Esophagus squamous epithelium (tissue), 5 donors: ENCODE measurements at regions not wholly inside any gene's neighbourhood (a gene's known extent, or its start where the extent isn't known, plus 50 kb on each side); places are given as distances from the start of the nearest gene placed in this dataset.
A peak's percentile ranks its signal among the peaks of the same experiment; 100 is the strongest.

Experiments
- DNase-seq: peaks from one replicate; lab custom pipeline; 2025; lab: John Stamatoyannopoulos, UW
- H3K27ac ChIP-seq, 4 donors: fragments of 200-600 bp; sonication (generic); one replicate each; pipeline ENCODE4 v1.5.1; 2016 to 2019; ENCODE audit warnings: mild to moderate bottlenecking in 1 of 4
- H3K27me3 ChIP-seq, 4 donors: fragments of 200-600 bp; sonication (generic); 1 replicate in 3 of 4; 2 replicates in 1 of 4; pipeline versions ENCODE4 v1.5.1 to v1.6.0; 2017 to 2021; ENCODE audit warnings: antibody characterized with exemption in 1 of 4
- H3K36me3 ChIP-seq, 3 donors: fragments of 200-600 bp; sonication (generic); one replicate each; pipeline ENCODE4 v1.5.1; 2016 to 2019
- H3K4me1 ChIP-seq, 3 donors: fragments of 200-600 bp; sonication (generic); one replicate each; pipeline ENCODE4 v1.5.1; 2017 to 2019
- H3K4me3 ChIP-seq, 4 donors: fragments of 200-600 bp; sonication (generic); 1 replicate in 3 of 4; 2 replicates in 1 of 4; pipeline ENCODE4 v1.5.1; 2016 to 2019; ENCODE audit warnings: mild to moderate bottlenecking in 2 of 4, moderate library complexity in 1 of 4
- H3K9me3 ChIP-seq, 3 donors: fragments of 200-600 bp; sonication (generic); one replicate each; pipeline ENCODE4 v1.5.1; 2016 to 2019
- POLR2A ChIP-seq, 4 donors: fragments of 450-650 bp; IDR thresholded peaks; one replicate each; pipeline ENCODE4 v1.6.1; 2017; ENCODE audit warnings: antibody characterized with exemption in 4 of 4, mild to moderate bottlenecking in 4 of 4, moderate library complexity in 3 of 4
- WGBS, 2 donors: methylation state at CpG; one replicate each; pipeline ENCODE4 v1.1.5; 2018; 5-methylcytosine and 5-hydroxymethylcytosine counted together
- intact Hi-C: fragments of 100-400 bp; cut with DNase I; formaldehyde crosslinking; loops from one replicate; pipeline ENCODE4 v1.15.0; 2022
- TF ChIP-seq, protein P1 (sequence below), 6 experiments: fragments of 450-650 bp in 4 of 6; fragments of 200-600 bp in 2 of 6; sonication (generic) in 2 of 6; IDR thresholded peaks; one replicate each; pipeline ENCODE4 v1.5.1; 2016 to 2019; ENCODE audit warnings: antibody characterized with exemption in 6 of 6, mild to moderate bottlenecking in 4 of 6, moderate library complexity in 4 of 6
- donor health status: DM: yes; HTN: yes; CAD: no.

DNA sequence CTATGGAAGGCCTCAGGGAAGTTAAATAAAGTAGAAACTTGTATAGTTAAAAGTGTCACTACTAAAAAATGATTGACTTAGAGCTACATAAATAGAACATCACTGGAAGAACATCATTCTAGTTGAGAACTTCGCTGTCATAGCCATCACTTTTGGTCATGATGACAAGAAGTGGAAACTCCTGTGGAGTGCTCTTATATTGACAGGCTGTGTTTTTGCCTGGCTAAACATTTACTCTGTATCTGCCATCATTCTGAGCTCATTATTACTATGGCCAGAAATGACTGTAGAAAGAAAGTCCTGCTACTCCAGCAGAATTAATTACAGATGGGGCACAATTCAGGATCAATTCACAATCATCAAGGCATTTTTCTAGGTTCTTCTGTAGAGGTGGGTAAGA, 165.1 kb upstream of the GOLIM4 start:
- Histone ChIP-seq H3K27me3 (no peaks in the 10 kb centered on the region), H3K36me3 (no peaks in the 10 kb centered on the region), H3K27ac (no peak overlapping the region), H3K4me3 (no peak overlapping the region), H3K9me3 (no peaks in the 10 kb centered on the region), H3K4me1 (no peaks in the 10 kb centered on the region)
- DNase-seq, result no peak
- no peak for TF ChIP-seq POLR2A (IDR thresholded peaks at IDR 0.05)
- TF ChIP-seq, protein P1, sequence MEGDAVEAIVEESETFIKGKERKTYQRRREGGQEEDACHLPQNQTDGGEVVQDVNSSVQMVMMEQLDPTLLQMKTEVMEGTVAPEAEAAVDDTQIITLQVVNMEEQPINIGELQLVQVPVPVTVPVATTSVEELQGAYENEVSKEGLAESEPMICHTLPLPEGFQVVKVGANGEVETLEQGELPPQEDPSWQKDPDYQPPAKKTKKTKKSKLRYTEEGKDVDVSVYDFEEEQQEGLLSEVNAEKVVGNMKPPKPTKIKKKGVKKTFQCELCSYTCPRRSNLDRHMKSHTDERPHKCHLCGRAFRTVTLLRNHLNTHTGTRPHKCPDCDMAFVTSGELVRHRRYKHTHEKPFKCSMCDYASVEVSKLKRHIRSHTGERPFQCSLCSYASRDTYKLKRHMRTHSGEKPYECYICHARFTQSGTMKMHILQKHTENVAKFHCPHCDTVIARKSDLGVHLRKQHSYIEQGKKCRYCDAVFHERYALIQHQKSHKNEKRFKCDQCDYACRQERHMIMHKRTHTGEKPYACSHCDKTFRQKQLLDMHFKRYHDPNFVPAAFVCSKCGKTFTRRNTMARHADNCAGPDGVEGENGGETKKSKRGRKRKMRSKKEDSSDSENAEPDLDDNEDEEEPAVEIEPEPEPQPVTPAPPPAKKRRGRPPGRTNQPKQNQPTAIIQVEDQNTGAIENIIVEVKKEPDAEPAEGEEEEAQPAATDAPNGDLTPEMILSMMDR (IDR thresholded peaks at IDR 0.05), result no peak
- intact Hi-C loops, result no loop called here
- 59 to 80% methylated on average over 1 of the region's 1 CpG for WGBS, 2 donors

- H3K4me1 ChIP-seq, result peaks cover 14 to 26% (median 22%) of the 10 kb centered on the region in 3 donors
- TF ChIP-seq, protein P1 (IDR thresholded peaks at IDR 0.05), result no peak
- no peak for TF ChIP-seq POLR2A (IDR thresholded peaks at IDR 0.05)
- H3K27me3 ChIP-seq, result peaks cover 0 to 58% (median 0%) of the 10 kb centered on the region in 4 donors
- H3K9me3 ChIP-seq, result no peaks in the 10 kb centered on the region
- 77 to 89% methylated on average over 2 of the region's 2 CpGs for WGBS, 2 donors
- intact Hi-C loops, result no loop called here
- no peak overlapping the region for H3K4me3 ChIP-seq
- no peak for DNase-seq
- H3K36me3 ChIP-seq, result no peaks in the 10 kb centered on the region
- no peak overlapping the region for H3K27ac ChIP-seq
Observed at GRCh38 chr3:168251371-168251770, 155.6 kb upstream of the GOLIM4 start.

DNA sequence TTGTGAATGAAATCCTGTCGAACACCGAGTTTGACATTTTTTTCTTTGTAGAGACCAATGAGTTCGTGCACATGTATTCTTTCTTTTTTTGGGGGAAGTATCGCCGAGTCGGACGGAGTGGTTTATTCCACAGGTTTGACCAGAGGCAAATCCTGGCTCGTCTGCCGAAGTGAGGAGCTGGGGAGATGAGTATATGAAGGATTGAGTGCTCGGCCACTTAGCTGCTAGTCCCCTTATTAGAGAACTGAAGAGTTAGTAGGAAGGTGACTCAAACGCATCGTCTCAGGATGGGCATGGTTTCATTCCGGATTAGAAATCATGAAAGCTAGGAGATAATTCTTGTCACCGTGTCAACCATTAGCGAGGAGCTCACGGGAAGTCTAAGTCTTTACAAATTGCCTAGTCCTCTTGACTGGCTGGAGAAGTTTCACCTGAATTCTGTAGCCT, 154.7 kb upstream of the GOLIM4 start:
- WGBS, 2 donors, result 5 to 9% methylated on average over 14 to 16 of the region's 16 CpGs
- no peak for DNase-seq
- TF ChIP-seq, protein P1 (IDR thresholded peaks at IDR 0.05), result no peak
- no peak for TF ChIP-seq POLR2A (IDR thresholded peaks at IDR 0.05)
- Histone ChIP-seq H3K9me3 (no peaks in the 10 kb centered on the region), H3K4me1 (peaks cover 14 to 26% (median 22%) of the 10 kb centered on the region in 3 donors), H3K4me3 (peak overlapping the region; percentile 41 to 71 (median 54)), H3K27ac (no peak overlapping the region), H3K27me3 (peaks cover 0 to 66% (median 0%) of the 10 kb centered on the region in 4 donors), H3K36me3 (no peaks in the 10 kb centered on the region)
- intact Hi-C loops, result no loop called here

GRCh38 chr3:168249550-168250414, 154.1 kb upstream of the GOLIM4 start:
- H3K4me3 ChIP-seq, result peak overlapping the region; percentile 41 to 71 (median 54)
- H3K9me3 ChIP-seq, result no peaks in the 10 kb centered on the region
- intact Hi-C loops, result no loop called here
- no peak for DNase-seq
- H3K27ac ChIP-seq, result peak overlapping the region in 3 of 4 donors; percentile 2 to 71 (median 31)
- TF ChIP-seq, protein P1 (IDR thresholded peaks at IDR 0.05), result peak in 2 of 6 experiments; percentile 14 to 30
- TF ChIP-seq POLR2A (IDR thresholded peaks at IDR 0.05), result no peak
- H3K4me1 ChIP-seq, result peaks cover 14 to 26% (median 22%) of the 10 kb centered on the region in 3 donors
- H3K36me3 ChIP-seq, result no peaks in the 10 kb centered on the region
- peaks cover 0 to 72% (median 0%) of the 10 kb centered on the region in 4 donors for H3K27me3 ChIP-seq
- 0 to 3% methylated on average over 15 to 36 of the region's 89 CpGs for WGBS, 2 donors

DNA sequence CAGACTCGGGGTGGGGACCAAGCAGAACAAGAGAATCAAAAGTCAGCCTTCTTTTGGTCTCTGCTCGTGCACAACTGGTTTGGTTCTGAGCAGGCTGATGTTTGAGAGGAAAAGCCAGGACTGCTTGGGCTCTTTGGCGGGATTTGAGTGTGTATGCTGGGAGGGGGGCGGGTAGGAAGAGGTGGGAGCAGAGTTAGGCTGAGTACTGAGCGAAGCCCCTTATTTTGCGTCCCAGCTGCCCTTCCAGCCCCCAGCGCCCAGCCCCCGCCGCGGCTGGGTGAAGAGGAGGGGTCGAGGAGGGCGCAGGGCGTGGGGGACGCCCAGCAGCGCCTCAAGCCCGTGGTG, 153.5 kb upstream of the GOLIM4 start:
- 0% methylated on average over 2 to 6 of the region's 16 CpGs for WGBS, 2 donors

More for the DNA sequence above, 153.5 kb upstream of the GOLIM4 start:
- TF ChIP-seq POLR2A (IDR thresholded peaks at IDR 0.05), result no peak
- TF ChIP-seq, protein P1 (IDR thresholded peaks at IDR 0.05), result no peak
- Histone ChIP-seq H3K9me3 (no peaks in the 10 kb centered on the region), H3K27ac (peak overlapping the region in 2 of 4 donors; percentile 31 to 71), H3K4me1 (peaks cover 14 to 26% (median 22%) of the 10 kb centered on the region in 3 donors), H3K36me3 (no peaks in the 10 kb centered on the region), H3K4me3 (peak overlapping the region; percentile 41 to 71 (median 54)), H3K27me3 (peaks cover 0 to 78% (median 0%) of the 10 kb centered on the region in 4 donors)
- no peak for DNase-seq
- intact Hi-C loops, result no loop called here
